NCI-H1436 treated with DMSO at 0.1 percent for 48 hours (cell line): ENCODE measurements at regions not wholly inside any gene's neighbourhood (a gene's known extent, or its start where the extent isn't known, plus 50 kb on each side); places are given as distances from the start of the nearest gene placed in this dataset.
"Not testable (repeated sequence)": the region's sequence is repeated elsewhere in the genome, so short reads cannot be mapped to it uniquely, and the experiment has no call there.

Source experiments
- DNase-seq: peaks from one replicate; lab custom pipeline; 2025; lab: John Stamatoyannopoulos, UW

GRCh38 chr18:56019156-56019555, 431.2 kb upstream of the TCF4 start:
- no peak for DNase-seq

GRCh38 chr18:56009411-56009810, 421.4 kb upstream of the TCF4 start:
- DNase-seq, result no peak

GRCh38 chr18:56003720-56004088, 415.7 kb upstream of the TCF4 start:
- DNase-seq, result no peak

- DNase-seq, result no peak
Observed at GRCh38 chr18:56003009-56003719, 415.2 kb upstream of the TCF4 start.

GRCh38 chr18:56001576-56001975, 413.6 kb upstream of the TCF4 start:
- DNase-seq, result no peak

- no peak for DNase-seq
Observed at GRCh38 chr18:56000041-56000440, 412.0 kb upstream of the TCF4 start.

GRCh38 chr18:55999641-56000040, 411.6 kb upstream of the TCF4 start:
- no peak for DNase-seq

GRCh38 chr18:55998801-55999385, 410.9 kb upstream of the TCF4 start:
- no peak for DNase-seq

GRCh38 chr18:55998071-55998522, 410.1 kb upstream of the TCF4 start:
- no peak for DNase-seq

GRCh38 chr18:55997151-55997561, 409.2 kb upstream of the TCF4 start:
- no peak for DNase-seq

- DNase-seq, result no peak
Observed at GRCh38 chr18:55996717-55997116, 408.7 kb upstream of the TCF4 start.

- DNase-seq, result no peak
Observed at GRCh38 chr18:55990186-55990585, 402.2 kb upstream of the TCF4 start.

- DNase-seq, result no peak
Observed at GRCh38 chr18:55988537-55988936, 400.5 kb upstream of the TCF4 start.

GRCh38 chr18:55983433-55983832, 395.4 kb upstream of the TCF4 start:
- DNase-seq, result no peak

GRCh38 chr18:55982992-55983391, 395.0 kb upstream of the TCF4 start:
- DNase-seq, result no peak

- no peak for DNase-seq
Observed at GRCh38 chr18:55981712-55982475, 393.9 kb upstream of the TCF4 start.

GRCh38 chr18:55974521-55974920, 386.5 kb upstream of the TCF4 start:
- DNase-seq, result no peak

GRCh38 chr18:55968550-55968949, 380.6 kb upstream of the TCF4 start:
- no peak for DNase-seq

GRCh38 chr18:55967019-55967418, 379.0 kb upstream of the TCF4 start:
- DNase-seq, result no peak

GRCh38 chr18:55964171-55964570, 376.2 kb upstream of the TCF4 start:
- no peak for DNase-seq

GRCh38 chr18:55953326-55953725, 365.3 kb upstream of the TCF4 start:
- DNase-seq, result no peak

- not testable (repeated sequence) for DNase-seq
Observed at GRCh38 chr18:55951738-55952137, 363.7 kb upstream of the TCF4 start.
